ENCODE measurements at regions not wholly inside any gene's neighbourhood (a gene's known extent, or its start where the extent isn't known, plus 50 kb on each side); places are given as distances from the start of the nearest gene placed in this dataset.
"Not testable (repeated sequence)": the region's sequence is repeated elsewhere in the genome, so short reads cannot be mapped to it uniquely, and the experiment has no call there.

DNA sequence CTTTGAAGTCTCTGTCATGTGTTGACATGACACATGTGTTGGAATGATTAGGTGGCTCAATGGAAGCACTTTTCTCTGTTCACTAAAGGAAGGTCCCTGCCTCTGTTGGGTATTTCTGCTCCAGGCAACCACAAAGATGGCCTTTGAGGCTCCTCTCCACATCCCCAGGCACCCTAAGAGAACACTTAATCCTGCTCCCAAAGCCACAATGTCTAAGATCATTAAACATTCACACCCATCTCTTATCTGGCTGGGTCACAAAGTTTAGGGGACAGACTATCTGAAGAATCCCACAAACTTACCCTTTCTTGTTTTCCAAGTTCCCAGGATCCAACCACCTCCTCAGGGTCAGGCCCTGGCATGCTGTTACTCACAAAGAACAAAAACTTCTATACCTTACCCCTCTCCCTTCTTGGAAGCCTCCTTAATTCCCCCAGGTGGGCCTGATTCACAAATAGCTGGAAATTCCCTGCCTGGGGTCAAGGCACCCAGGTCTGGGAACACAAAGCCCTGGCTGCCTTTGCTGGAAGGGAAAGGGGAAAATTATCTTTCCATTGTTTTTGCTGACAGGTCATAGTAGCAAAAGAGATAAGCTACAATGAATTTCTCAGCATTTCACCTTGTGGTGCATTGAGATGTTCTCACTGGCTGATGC is 333.7 kb downstream of the PCNX1 start:
- DNase-seq: no peak

DNA sequence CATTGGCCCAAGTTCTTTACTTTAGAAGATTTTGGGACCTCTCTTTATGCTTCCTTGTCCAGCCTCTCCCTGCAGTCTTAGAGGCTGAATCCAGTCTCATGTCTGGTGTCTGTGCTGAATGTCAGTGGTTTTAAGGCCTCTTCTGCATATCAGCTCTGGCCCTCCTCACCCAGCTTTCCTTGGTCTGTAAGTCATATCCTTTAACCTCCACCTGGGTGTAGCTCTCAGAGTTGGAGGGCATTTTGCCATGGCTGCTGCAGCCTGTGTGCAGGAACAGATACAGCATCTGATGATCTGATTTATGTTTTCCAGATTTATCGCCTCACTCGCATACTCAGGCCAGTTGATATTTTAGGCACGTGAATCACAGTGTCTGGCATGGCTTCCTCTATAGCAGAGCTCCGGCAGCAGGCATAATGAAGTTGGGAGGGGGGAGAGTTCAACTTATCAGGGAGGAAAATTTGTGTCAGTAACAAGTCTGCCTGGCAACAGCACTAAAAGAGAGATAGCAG is 335.0 kb downstream of the PCNX1 start:
- DNase-seq: no peak

DNA sequence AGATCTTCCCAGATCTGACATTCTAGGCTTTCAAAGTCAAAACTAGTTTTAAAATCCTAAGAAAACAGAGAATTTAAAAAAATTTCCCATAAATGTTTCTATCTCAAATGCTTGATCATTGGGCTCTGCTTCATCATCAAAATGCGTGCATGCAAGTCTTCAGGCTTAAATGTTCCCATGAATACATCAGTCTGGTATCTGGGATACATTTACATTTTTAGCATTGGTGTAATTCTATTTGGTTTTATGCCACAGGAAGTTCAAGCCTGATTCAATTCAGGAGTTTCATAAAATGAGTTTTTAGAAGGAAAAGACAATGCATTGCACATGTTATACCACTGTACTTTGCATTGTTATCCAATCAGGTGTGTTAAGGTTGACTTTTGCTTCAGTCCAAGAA is 336.4 kb downstream of the PCNX1 start:
- no peak for DNase-seq

DNA sequence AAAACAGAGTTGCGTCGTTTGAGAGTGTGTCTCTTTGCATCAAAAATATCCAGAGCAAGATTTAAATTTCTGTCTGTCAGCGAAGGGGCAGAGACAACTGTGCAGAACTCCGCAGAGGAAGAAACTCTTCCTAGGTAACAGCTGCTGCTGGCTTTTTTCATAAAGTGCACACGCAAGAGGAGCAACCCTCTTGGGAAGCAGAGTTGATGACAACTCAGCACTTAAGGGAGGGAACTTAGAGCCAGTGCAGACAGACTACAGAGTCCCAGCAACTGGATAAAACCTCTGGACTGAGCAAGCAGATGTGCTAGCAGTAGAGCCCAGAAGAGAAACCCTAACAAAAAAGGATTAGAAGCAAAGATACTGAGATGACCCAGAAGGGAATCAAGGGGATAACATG is 337.1 kb downstream of the PCNX1 start:
- DNase-seq: no peak

GRCh38 chr14:71245659-71246361 is 338.6 kb downstream of the PCNX1 start:
- DNase-seq: no peak

GRCh38 chr14:71246539-71246938 is 339.3 kb downstream of the PCNX1 start:
- DNase-seq: no peak

DNA sequence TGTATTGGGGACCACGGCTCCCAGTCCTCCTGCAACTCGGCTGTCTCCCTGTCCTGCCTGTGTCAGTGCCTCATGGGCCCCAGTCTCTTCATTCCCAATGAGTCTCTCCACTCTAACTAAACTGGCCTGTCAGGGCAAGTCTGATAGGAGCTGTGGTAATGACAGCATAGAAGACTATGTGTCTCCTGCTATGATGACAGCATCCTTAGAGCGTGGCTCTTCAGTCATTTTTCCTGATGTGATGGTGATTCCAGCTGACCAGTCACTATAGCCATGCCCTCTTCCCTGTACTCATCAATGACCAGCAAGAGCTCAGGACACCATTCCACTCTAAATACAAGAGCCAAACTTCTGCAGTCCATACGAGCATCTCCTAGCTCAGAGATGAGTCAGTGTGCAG is 339.8 kb downstream of the PCNX1 start:
- no peak for DNase-seq

GRCh38 chr14:71248194-71248593 is 340.9 kb downstream of the PCNX1 start:
- DNase-seq: no peak

- DNase-seq: no peak
These were observed 343.1 kb downstream of the PCNX1 start for GRCh38 chr14:71250347-71250746.

DNA sequence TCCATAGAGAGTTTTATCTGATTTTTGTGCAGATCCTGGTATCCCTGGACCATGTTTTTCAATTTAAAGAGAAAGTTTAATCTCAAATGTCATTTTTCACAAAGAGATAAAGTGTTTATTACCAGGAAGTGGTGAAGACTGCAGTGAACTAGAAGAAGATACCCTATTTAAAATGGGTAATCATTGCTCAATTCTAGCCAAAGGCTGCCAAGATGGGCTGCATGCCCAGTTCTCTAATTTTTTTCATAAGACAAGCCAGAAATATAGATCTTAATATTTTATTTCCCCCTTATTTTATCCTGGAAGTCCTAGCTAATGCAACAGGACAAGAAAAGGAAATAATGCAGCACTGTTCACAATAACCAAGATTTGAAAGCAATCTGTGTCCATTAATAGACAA is 343.5 kb downstream of the PCNX1 start:
- DNase-seq: no peak

GRCh38 chr14:71254091-71254719 is 346.9 kb downstream of the PCNX1 start:
- DNase-seq: not testable (repeated sequence)

GRCh38 chr14:71261206-71261605 is 353.9 kb downstream of the PCNX1 start:
- DNase-seq: no peak

DNA sequence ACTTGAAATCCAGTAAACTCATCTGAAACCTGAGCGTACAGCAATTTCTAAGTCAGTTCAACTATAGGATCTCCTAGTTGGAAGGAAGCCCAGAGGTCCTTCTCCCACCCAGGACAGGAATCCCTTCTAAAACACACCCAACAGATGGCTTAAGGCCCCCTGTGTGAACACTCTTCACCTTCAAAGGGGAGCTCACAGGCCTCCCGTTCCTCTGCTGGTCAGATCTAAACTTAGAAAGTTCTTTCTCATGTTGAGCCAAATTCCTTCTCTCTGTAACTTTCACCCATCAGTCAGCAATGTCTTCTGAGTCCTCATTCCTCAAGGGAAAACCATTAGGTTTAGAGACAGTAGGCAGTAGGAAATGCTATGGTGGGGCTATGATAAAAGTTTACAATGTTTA is 355.2 kb downstream of the PCNX1 start:
- DNase-seq: no peak

DNA sequence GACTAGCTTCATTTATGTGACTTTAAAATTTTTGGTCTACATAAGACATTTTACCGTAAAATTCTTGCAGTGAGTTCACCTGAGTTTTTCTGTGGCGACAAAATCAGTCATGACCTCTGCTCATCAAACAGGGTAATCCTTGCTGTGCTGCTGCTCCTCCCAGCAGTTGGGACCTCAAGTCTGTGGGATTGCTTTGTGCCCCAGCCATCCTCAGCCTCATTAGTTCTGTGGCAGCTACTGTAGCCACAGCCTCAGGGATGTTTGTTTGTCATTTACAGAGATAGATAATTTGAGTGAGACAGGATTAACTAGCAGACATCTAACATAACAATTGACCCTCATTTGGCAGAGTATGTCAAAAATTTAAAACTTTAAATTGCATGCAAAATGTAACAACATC is 357.0 kb downstream of the PCNX1 start:
- DNase-seq: no peak

DNA sequence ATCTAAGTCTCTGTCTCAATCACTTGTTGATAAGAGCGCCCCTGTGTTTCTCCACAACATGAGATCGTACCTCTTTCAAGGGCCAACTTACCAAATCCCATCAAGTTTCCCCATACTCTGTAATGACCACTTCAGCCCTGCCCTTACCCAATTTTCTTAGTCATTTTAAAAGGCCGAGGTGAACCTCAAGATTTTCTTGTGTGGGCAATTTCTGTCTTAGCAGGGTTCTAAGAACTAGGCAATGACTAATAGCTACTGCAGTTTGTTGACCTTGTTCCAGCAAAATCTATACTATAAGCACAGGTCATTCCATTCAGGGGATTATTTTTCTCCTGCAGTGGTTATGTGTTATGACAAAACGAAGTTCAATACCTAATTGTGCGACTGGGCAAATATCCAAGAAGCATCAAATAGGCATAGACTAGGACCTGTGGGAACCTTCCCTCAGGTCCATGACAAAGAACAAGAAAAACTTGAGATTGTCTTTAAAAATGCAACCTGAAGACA is 359.8 kb downstream of the PCNX1 start:
- DNase-seq: no peak

- DNase-seq: no peak
These were observed 360.4 kb downstream of the PCNX1 start for GRCh38 chr14:71267691-71268090.

GRCh38 chr14:71270111-71270510 is 362.9 kb downstream of the PCNX1 start:
- no peak for DNase-seq

GRCh38 chr14:71271166-71271945 is 364.1 kb downstream of the PCNX1 start:
- DNase-seq: no peak

DNA sequence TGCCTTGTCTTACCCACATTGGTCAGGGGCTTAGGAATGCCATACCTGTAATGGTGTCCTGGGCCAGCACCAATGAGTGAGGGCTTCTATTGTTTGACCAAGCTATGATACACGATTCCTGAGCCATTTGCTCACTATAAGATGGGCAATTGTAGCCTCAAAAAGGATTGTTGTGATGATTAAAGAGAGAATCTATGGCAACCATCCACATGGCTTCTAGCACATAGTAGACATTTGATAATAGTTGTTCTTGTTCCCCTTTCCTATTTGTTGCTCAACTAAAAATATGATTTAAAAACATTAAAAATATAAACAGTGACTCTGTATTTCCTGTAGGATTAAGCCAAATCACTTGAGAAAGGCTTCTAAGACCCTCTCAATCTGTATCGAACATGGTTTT is 366.1 kb downstream of the PCNX1 start:
- no peak for DNase-seq

- DNase-seq: no peak
These were observed 376.8 kb downstream of the PCNX1 start for GRCh38 chr14:71284048-71284447.

- no peak for DNase-seq
These were observed 378.9 kb downstream of the PCNX1 start for GRCh38 chr14:71286126-71286525.

DNA sequence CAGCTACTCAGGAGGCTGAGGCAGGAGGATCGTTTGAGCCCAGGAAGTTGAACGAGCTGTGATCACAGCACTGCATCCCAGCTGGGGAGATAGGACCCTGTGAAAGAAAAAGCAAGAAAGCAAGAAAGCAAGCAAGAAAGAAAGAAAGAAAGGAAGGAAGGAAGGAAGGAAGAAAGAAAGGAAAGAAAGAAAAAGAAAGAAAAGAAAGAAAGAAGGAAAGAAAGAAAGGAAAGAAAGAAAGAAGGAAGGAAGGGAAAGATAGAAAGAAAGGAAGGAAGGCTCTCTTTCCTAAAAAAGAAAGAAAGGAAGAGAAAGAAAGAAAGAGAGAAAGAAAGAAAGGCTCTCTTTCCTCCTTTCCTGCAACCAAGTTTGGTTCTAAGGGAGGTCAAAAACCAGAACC is 380.3 kb downstream of the PCNX1 start:
- no peak for DNase-seq

DNA sequence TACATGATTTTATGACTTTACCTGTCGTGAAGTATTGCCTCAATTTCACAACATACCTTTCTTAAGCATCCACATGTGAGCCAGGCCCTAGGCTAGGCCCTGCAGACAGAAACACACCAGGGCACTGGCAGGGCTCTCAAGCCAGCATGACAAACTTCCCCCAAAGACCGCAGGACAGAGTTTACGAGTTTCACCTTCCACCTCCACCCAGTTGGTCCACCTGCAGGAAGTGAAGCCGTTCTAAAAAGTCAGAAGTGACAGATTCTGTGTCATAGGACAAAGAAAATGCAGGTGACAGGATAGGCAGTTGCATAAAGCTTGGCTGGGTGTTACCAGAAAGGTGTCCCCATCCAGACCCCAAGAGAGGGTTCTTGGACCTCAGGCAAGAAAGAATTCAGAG is 382.3 kb downstream of the PCNX1 start:
- no peak for DNase-seq
